Bronchial epithelial cell (primary cell): ENCODE measurements at regions not wholly inside any gene's neighbourhood (a gene's known extent, or its start where the extent isn't known, plus 50 kb on each side); places are given as distances from the start of the nearest gene placed in this dataset.

Source experiments
- DNase-seq: peaks from one replicate; pipeline ENCODE4 v3.0.0-alpha.2; 2010; ENCODE audit warnings: low read depth
- FAIRE-seq: peaks from 2 replicates; lab custom pipeline; 2011; peaks lifted over from hg19 to GRCh38; lab: Jason Lieb, UNC
- H3K27me3 ChIP-seq: 2 replicates; pipeline ENCODE4 v1.5.1; 2011; ENCODE audit warnings: low read length; ENCODE audit not compliant: control insufficient read depth, insufficient read depth
- H3K36me3 ChIP-seq: 2 replicates; pipeline ENCODE4 v1.5.1; 2011; ENCODE audit warnings: low read length; ENCODE audit not compliant: control insufficient read depth, insufficient read depth
- H3K4me3 ChIP-seq: 2 replicates; pipeline ENCODE4 v1.5.1; 2011; ENCODE audit warnings: mild to moderate bottlenecking, low read depth, low read length, control low read depth
- TF ChIP-seq, protein P1 (sequence below): IDR thresholded peaks from 2 replicates; pipeline ENCODE4 v1.5.1; 2011; ENCODE audit warnings: mild to moderate bottlenecking, moderate library complexity, low read length, control low read depth, inconsistent platforms; ENCODE audit not compliant: insufficient read depth, severe bottlenecking

DNA sequence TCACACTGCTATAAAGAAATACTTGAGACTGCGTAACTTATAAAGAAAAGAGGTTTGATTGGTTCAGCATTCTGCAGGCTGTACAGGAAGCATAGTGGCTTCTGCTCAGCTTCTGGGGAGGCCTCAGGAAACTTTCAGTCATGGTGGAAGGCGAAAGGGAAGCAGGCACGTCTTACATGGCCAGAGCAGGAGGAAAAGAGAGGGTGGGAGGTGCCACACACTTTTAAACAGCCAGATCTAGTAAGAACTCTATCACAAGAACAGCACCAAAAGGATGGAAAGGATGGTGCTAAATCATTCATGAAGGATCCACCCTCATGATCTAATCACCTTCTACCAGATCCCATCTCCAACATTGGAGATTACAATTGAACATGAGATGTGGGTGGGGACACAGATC, 145.5 kb upstream of the OSR1 start:
- no peaks in the 10 kb centered on the region for H3K27me3 ChIP-seq
- no peak for FAIRE-seq
- no peak overlapping the region for H3K4me3 ChIP-seq
- H3K36me3 ChIP-seq, result no peaks in the 10 kb centered on the region
- no peak for DNase-seq
- TF ChIP-seq, protein P1, sequence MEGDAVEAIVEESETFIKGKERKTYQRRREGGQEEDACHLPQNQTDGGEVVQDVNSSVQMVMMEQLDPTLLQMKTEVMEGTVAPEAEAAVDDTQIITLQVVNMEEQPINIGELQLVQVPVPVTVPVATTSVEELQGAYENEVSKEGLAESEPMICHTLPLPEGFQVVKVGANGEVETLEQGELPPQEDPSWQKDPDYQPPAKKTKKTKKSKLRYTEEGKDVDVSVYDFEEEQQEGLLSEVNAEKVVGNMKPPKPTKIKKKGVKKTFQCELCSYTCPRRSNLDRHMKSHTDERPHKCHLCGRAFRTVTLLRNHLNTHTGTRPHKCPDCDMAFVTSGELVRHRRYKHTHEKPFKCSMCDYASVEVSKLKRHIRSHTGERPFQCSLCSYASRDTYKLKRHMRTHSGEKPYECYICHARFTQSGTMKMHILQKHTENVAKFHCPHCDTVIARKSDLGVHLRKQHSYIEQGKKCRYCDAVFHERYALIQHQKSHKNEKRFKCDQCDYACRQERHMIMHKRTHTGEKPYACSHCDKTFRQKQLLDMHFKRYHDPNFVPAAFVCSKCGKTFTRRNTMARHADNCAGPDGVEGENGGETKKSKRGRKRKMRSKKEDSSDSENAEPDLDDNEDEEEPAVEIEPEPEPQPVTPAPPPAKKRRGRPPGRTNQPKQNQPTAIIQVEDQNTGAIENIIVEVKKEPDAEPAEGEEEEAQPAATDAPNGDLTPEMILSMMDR, result no peak

DNA sequence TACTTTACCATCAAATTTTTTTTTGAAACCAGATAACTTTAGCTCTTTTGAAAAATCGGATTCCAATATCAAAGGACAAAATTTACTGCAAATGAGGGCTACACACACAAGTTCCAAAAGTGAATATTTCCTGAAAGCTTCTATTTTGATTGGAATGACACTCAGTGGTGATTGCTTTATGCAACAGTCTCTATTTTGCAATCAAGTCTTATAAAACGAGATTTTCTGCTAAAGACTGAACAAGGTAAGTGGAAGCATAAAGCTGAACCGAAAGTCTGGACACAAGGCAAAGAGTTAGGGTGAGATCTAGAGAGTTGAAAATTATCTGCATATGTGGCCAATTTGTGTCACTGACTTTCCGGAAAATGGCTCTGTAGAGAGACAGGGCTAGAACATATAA, 145.0 kb upstream of the OSR1 start:
- TF ChIP-seq, protein P1, result no peak
- DNase-seq, result no peak
- Histone ChIP-seq H3K4me3 (no peak overlapping the region), H3K27me3 (no peaks in the 10 kb centered on the region), H3K36me3 (no peaks in the 10 kb centered on the region)
- no peak for FAIRE-seq

DNA sequence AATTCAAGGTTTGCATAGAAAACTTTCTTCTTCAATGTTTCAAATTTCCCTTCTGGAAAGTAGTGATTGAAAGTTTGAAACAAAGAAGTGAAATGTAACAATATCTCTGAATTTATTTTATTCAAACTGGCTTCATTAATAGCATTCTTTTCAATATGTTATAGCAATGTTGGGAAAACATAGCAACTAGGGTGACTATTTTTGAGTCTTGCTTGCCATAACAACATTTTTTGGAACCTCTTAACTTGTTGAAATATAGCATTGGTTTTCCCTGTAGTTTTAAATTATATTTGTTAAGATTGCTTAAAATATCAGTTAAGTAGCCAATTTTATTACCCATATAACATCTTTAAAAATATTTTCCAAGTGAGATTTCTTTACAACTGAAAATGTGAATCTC, 141.7 kb upstream of the OSR1 start:
- TF ChIP-seq, protein P1, result no peak
- FAIRE-seq (no peak), DNase-seq (no peak)
- Histone ChIP-seq H3K36me3 (no peaks in the 10 kb centered on the region), H3K4me3 (no peak overlapping the region), H3K27me3 (no peaks in the 10 kb centered on the region)

DNA sequence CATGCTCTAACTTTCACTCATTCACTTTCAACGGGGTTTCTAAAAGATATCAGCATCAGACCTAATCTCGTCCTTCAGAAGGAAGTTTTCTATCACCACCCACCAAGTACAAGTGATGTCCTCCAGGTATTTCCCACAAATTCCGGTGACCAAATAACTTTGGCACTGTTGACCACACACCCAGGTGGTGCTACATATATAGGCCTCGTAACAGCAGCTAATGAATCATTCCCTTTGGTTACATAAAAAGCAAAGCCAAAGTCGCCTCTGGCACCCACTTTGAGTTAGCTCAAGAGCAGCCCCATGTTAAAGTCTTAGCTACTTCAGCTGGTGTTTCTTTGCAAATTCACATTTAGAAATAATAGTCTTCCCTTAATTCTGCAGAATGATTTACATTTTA, 138.2 kb upstream of the OSR1 start:
- no peaks in the 10 kb centered on the region for H3K27me3 ChIP-seq
- FAIRE-seq (no peak), DNase-seq (no peak)
- H3K36me3 ChIP-seq, result no peaks in the 10 kb centered on the region
- TF ChIP-seq, protein P1, result no peak
- no peak overlapping the region for H3K4me3 ChIP-seq

DNA sequence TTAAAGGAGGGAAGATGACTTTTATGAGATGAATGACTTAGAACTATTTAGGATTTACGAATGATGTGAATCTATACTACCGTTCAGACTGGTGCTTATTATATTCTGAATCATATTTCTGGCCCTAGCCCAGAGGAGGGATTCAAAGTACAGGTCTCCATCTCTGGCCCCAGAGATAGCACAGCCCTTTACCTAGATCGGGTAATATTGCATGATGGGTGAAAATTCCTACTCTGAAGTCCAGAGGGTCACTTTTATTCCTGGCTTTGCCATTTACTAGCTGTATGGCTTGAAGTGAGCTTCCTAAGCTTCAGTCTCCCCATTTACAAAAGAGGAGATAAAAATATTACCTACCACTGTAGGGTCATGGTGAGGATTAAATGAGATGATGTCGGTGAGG, 135.8 kb upstream of the OSR1 start:
- no peak for FAIRE-seq
- TF ChIP-seq, protein P1, result no peak
- Histone ChIP-seq H3K36me3 (no peaks in the 10 kb centered on the region), H3K4me3 (no peak overlapping the region), H3K27me3 (no peaks in the 10 kb centered on the region)
- no peak for DNase-seq

DNA sequence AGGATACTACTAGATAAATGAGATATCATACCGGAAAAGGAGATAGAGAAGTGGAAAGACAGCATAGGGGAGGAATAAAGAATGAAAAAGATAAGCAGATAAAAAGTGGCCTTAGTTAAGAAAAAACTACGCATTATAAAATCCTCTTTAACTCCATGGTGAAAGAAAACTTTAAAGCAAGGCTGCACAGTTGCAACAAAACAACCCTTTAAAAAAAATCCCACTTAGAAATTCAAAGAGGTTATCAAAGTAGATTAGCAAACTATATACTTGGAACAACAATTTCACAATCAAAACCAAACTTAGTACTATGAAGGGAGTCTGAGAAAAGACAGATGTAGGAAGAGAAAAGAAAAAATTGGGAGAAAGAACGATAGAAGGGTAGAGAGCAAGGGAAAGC, 133.4 kb upstream of the OSR1 start:
- TF ChIP-seq, protein P1, result no peak
- Histone ChIP-seq H3K36me3 (no peaks in the 10 kb centered on the region), H3K4me3 (no peak overlapping the region), H3K27me3 (no peaks in the 10 kb centered on the region)
- FAIRE-seq, result no peak
- no peak for DNase-seq
